ENCODE measurements at regions not wholly inside any gene's neighbourhood (a gene's known extent, or its start where the extent isn't known, plus 50 kb on each side); places are given as distances from the start of the nearest gene placed in this dataset.

GRCh38 chr5:41995193-41995592, 70.1 kb downstream of the FBXO4 start:
- no peak for ATAC-seq
- H3K27ac Mint-ChIP-seq, result no peak overlapping the region
- H3K9me3 Mint-ChIP-seq, result peaks cover 27% of the 10 kb centered on the region
- DNase-seq (ENCODE audit: low spot score), result no peak
- TF ChIP-seq STAT6 (CRISPR knock-in tag; conservative IDR thresholded peaks at IDR 0.05; ENCODE audit: low read depth), result no peak
- no peak for TF ChIP-seq ATF2 (CRISPR knock-in tag; IDR thresholded peaks at IDR 0.05; ENCODE audit: borderline replicate concordance, low read depth)
- TF ChIP-seq GTF2I (CRISPR knock-in tag; conservative IDR thresholded peaks at IDR 0.05), result no peak
- no peak for TF ChIP-seq NFYB (CRISPR knock-in tag; conservative IDR thresholded peaks at IDR 0.05; ENCODE audit: low read depth)
- no peak for TF ChIP-seq ZNF532 (CRISPR knock-in tag; IDR thresholded peaks at IDR 0.05; ENCODE audit: borderline replicate concordance)
- no peak for TF ChIP-seq TP53 (CRISPR knock-in tag; IDR thresholded peaks at IDR 0.05)
- TF ChIP-seq ATF6 (CRISPR knock-in tag; IDR thresholded peaks at IDR 0.05), result no peak
- TF ChIP-seq E2F1 (CRISPR knock-in tag; IDR thresholded peaks at IDR 0.05), result no peak
- no peak for TF ChIP-seq ZBTB21 (CRISPR knock-in tag; IDR thresholded peaks at IDR 0.05; ENCODE audit: borderline replicate concordance)
- TF ChIP-seq FOXK1 (CRISPR knock-in tag; IDR thresholded peaks at IDR 0.05), result no peak
- TF ChIP-seq CREB1 (CRISPR knock-in tag; IDR thresholded peaks at IDR 0.05), result no peak
- TF ChIP-seq TCF7 (CRISPR knock-in tag; IDR thresholded peaks at IDR 0.05; ENCODE audit: low read depth), result no peak
- TF ChIP-seq RELA (CRISPR knock-in tag; IDR thresholded peaks at IDR 0.05; ENCODE audit: borderline replicate concordance), result no peak
- no peak for TF ChIP-seq HMGXB4 (CRISPR knock-in tag; IDR thresholded peaks at IDR 0.05)
- TF ChIP-seq ARID4B (CRISPR knock-in tag; IDR thresholded peaks at IDR 0.05; ENCODE audit: borderline replicate concordance), result no peak
- TF ChIP-seq ZNF512 (CRISPR knock-in tag; IDR thresholded peaks at IDR 0.05; ENCODE audit: borderline replicate concordance), result no peak
- no peak for TF ChIP-seq ZNF317 (CRISPR knock-in tag; IDR thresholded peaks at IDR 0.05; ENCODE audit: borderline replicate concordance, low read depth)
- no peak for TF ChIP-seq NFE2L1 (CRISPR knock-in tag; IDR thresholded peaks at IDR 0.05)
- H3K4me1 Mint-ChIP-seq, result no peaks in the 10 kb centered on the region
- POLR2A ChIA-PET, result no interaction called here
- no peaks in the 10 kb centered on the region for H3K36me3 Mint-ChIP-seq
- CTCF ChIA-PET, result no interaction called here
- no peak overlapping the region for H3K4me3 Mint-ChIP-seq
- no peaks in the 10 kb centered on the region for H3K27me3 Mint-ChIP-seq (ENCODE audit: low read depth)
